SIG-M5 (cell line): ENCODE measurements at regions not wholly inside any gene's neighbourhood (a gene's known extent, or its start where the extent isn't known, plus 50 kb on each side); places are given as distances from the start of the nearest gene placed in this dataset.
"Not testable (repeated sequence)": the region's sequence is repeated elsewhere in the genome, so short reads cannot be mapped to it uniquely, and the experiment has no call there.

Experiments used
- DNase-seq: peaks from one replicate; lab custom pipeline; 2025; lab: John Stamatoyannopoulos, UW

DNA sequence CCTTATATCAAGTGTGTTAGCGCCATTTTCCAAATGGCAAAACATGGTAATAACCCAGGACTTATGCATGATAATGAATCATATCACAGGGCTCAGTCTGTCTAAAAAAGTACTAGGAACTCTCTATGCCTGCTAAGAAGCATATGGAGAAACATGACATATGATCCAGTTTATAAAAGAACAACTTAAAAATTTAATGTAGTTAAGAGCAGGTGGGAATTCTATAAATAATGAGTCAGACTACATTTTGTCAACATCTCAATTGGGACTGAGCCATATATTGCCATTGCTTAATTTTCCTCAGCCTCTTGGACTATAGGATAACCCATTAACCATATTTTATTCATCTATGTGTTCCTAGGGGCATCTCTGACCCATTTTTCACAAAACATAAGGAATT, 360.4 kb upstream of the AGA start:
- DNase-seq, result no peak

DNA sequence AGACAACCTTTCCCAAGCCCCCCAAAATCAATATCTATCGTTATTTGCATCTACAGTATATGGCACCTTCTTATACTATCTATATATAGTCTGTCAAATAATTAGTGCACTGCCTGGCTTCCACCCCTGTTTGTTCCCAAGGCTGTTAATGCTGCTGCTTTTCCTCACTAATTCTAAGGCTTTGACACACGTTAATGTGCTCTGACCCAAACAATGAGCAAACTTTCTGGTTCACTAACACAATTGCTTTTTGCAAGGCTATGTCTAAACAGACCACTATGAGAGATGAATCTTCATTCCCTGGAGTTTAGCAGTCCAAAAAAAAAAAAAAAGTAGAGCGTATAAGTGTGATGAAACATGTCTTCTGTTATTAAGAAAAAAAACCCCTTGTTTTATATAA, 360.9 kb upstream of the AGA start:
- DNase-seq, result no peak

- DNase-seq, result no peak
These were observed 367.6 kb upstream of the AGA start for GRCh38 chr4:177809791-177810190.

DNA sequence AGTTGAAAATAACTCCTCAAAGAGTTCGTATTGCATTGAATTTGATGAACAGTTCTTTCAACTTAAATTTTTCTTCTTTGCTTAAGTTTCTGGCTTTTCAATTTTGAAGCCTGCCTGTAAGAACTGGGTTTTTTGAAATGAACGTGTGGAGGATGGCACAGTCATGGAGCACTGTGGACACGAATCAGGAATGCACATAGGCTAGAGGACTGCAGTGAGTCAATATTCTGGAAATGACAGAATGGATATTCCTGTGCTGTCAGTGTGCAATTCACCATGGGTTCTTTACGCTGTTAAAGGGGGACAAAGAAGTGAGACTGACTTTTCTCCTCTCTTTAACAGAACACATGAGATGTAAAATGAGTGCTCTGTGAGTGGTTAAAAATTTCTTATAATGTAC, 368.0 kb upstream of the AGA start:
- no peak for DNase-seq

DNA sequence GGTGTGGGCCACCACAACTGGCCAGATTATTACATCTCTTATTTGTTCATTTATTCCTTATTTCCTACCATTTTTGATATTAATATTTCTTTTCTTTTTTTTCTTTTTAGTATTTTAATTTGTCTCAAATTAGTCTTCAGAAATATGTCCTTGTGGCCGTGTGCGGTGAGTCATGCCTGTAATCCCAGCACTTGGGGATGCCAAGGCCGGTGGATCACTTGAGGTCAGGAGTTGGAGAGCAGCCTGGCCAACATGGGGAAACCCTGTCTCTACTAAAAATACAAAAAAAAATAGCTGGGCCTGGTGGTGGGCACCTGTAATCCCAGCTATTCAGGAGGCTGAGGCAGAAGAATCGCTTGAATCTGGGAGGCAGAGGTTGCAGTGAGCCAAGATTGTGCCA, 376.2 kb upstream of the AGA start:
- DNase-seq, result not testable (repeated sequence)

- DNase-seq, result no peak
These were observed 384.7 kb upstream of the AGA start for GRCh38 chr4:177826973-177827372.

DNA sequence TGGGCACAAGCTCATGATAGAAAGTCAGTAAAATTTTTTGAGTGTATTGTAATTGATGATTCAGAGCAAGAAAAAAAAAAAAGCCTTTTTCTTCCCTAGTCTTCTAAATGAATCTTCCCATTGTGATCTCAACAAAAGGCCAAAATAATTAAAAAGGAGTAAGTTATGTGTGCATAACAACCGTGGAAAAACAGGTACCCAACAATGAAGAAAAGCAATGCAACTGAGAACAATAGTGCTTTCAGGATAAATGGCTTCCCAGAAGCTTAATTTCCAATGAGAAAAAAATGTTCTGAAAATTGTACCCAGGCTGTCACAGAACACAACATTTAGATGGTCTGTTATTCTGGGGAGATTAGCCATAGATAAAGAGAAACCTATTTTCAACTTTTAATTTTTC, 399.0 kb upstream of the AGA start:
- no peak for DNase-seq

- DNase-seq, result no peak
These were observed 411.0 kb upstream of the AGA start for GRCh38 chr4:177853229-177853628.

GRCh38 chr4:177855507-177856197, 413.4 kb upstream of the AGA start:
- DNase-seq, result no peak

- no peak for DNase-seq
These were observed 417.9 kb upstream of the AGA start for GRCh38 chr4:177860171-177860570.

GRCh38 chr4:177861551-177862094, 419.4 kb upstream of the AGA start:
- no peak for DNase-seq

- DNase-seq, result no peak
These were observed 420.4 kb upstream of the AGA start for GRCh38 chr4:177862541-177863176.

GRCh38 chr4:177879851-177880250, 437.6 kb upstream of the AGA start:
- DNase-seq, result no peak

GRCh38 chr4:177895136-177895535, 452.9 kb upstream of the AGA start:
- DNase-seq, result no peak

GRCh38 chr4:177901786-177902185, 459.5 kb upstream of the AGA start:
- no peak for DNase-seq

DNA sequence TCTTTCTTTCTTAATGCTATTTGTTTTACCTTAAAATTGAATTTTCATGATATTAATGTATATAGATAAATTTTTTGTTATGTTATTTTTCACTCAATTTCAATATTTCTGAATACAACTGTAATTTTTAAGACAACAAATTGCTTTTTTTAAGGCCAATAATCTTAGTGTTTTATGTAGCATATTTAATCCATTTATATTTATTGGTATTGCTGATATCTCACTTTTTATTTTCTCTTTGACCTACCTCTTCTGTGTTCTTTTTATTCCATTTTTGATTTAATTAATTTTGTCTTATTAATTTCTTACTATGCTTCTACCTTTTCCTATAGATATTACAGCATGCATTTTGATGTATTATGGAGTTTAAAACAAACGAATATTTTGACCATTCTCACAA, 460.1 kb upstream of the AGA start:
- no peak for DNase-seq

GRCh38 chr4:177907736-177908424, 465.6 kb upstream of the AGA start:
- DNase-seq, result no peak

- DNase-seq, result no peak
These were observed 479.5 kb upstream of the AGA start for GRCh38 chr4:177921715-177922114.

DNA sequence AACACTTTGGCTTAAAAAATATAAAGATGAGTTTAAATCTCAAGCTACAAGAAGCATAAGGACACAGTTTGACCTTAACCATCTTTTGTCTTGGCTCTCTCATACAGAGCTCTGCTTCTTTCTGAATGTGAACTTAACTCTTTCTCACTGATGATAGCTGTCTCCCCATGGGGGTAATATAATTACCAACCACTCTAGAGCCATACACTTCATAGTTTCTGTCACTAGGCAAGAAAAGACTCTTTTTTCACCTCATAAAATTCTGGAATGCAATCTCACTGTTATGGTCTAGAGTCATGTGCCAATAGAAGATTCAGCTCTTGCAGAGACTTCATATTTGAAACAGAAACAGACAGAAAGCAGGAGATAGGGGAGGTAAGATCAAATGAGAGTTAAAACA, 481.7 kb upstream of the AGA start:
- no peak for DNase-seq

DNA sequence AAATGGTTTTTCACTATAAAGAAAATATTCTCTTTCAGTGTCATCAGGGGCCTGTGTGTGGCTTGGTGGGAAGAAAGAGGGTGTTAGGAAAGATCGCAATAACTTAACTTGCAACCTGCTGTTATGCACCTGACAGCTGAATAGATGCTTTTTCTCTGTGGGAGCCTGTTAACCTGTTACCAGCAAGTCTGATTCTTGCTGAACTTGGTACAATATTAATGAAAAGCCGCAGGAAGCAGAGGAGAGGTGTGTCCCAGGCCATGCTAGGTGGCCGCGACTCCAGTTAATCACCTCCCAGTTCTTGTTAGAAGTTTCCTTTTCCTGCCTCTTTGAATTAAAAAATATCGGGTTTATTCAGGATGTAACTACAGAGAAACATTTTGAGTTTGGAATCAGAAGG, 494.8 kb upstream of the AGA start:
- no peak for DNase-seq

DNA sequence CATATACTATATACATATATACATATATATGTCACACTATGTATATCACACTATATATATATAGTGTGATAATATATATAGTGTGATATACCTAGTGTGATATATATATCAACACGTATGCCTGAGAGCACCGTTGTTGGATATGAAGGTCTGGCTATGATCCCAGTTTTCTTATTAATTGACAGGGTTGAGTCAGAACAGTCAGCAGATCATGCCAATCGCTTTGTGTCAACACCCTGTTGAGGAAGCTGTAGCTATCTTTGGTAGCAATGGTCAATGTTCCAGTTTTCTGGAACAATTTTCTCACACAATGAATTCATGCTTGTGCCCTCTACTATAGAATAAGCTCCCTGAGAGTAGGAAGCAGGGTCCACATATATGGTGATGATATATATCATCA, 496.0 kb upstream of the AGA start:
- no peak for DNase-seq

- DNase-seq, result no peak
These were observed 503.0 kb upstream of the AGA start for GRCh38 chr4:177945268-177945667.

DNA sequence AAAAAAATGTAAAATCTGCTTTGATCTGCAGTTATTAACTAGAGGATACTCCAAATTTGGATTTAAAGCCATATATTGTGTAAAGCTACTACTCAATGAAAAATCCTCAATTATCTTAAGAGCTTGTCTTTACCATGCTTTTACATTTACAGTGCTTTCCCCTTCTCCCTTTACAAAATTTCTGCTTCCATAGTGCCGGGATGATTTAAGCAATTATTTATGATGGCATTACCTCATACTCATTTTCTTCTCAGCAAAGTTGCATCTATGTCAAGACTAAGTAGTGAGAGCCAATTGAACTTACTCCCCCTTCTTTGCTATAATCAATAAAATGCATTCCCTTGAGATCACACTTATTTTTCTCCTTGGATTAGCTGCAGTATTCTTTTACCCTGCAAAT, 505.4 kb upstream of the AGA start:
- no peak for DNase-seq
